WI38 (cell line): ENCODE measurements at regions not wholly inside any gene's neighbourhood (a gene's known extent, or its start where the extent isn't known, plus 50 kb on each side); places are given as distances from the start of the nearest gene placed in this dataset.

Experiments used
- H3K4me3 ChIP-seq: 2 replicates; pipeline ENCODE4 v1.5.1; 2011; ENCODE audit warnings: low read depth, mild to moderate bottlenecking, control low read depth, low read length
- TF ChIP-seq, protein P1 (sequence below): IDR thresholded peaks from 2 replicates; pipeline ENCODE4 v1.5.1; 2012; ENCODE audit warnings: low read depth, mild to moderate bottlenecking, control low read depth, low read length

DNA sequence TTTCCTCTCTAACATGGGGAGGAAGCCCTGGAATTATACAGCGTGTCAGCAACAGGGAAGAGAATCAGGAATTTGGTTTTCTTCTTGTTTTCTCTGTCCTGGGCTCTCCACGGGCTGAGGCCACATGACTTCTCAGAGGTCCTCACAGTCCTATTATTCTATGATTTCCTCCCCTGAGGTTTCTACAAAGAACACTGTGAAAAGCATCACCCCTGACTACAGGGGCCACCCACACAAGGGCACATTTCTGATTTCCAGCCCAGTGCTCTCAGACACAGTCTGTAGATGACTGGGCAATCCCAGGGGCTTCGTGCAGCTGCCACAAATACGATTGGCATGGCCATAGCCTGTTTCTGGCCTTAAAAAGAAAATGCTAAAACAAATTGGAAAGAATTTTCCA, 284.9 kb downstream of the CEMIP2 start:
- no peak overlapping the region for H3K4me3 ChIP-seq
- TF ChIP-seq, protein P1, sequence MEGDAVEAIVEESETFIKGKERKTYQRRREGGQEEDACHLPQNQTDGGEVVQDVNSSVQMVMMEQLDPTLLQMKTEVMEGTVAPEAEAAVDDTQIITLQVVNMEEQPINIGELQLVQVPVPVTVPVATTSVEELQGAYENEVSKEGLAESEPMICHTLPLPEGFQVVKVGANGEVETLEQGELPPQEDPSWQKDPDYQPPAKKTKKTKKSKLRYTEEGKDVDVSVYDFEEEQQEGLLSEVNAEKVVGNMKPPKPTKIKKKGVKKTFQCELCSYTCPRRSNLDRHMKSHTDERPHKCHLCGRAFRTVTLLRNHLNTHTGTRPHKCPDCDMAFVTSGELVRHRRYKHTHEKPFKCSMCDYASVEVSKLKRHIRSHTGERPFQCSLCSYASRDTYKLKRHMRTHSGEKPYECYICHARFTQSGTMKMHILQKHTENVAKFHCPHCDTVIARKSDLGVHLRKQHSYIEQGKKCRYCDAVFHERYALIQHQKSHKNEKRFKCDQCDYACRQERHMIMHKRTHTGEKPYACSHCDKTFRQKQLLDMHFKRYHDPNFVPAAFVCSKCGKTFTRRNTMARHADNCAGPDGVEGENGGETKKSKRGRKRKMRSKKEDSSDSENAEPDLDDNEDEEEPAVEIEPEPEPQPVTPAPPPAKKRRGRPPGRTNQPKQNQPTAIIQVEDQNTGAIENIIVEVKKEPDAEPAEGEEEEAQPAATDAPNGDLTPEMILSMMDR, result no peak

DNA sequence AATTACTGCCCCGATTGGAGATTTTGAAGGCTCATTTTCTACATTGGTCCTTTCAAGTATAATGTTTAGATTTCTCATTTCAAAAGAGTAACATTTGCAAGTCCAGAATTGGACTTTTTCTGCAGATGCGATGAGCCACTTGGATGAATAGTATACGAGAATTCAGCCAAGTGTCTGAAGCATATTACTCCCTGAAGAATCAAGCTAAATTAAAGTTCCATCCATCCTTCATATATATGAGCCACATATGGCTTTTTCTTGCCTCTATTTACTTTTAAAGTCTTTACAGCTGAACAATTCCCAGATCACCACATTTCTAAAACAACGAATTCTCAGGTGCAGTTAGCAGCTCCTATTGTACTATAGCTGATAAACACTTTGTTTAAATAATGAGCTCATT, 288.7 kb downstream of the CEMIP2 start:
- H3K4me3 ChIP-seq, result no peak overlapping the region

DNA sequence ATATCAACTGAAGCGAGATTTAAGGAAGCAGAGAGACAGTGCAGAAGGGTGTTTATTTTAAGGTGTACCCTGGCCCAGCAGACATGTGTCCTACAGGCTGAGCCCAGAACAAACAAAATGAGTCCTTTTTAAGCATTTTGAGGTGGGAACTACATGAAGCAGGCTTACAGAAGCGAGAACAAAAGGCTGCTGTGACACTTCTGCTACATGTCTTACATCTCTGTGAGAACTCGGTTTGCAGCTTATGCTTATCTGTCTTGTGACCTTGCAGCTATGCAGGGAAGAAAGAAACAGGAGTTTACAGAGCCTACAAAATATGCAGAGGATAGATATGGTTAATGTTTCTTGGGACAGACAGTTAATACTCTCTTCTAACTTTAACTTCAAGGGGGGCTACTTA, 295.9 kb downstream of the CEMIP2 start:
- TF ChIP-seq, protein P1, result no peak
- H3K4me3 ChIP-seq, result no peak overlapping the region

More for the DNA sequence above, 288.7 kb downstream of the CEMIP2 start:
- TF ChIP-seq, protein P1, result no peak

DNA sequence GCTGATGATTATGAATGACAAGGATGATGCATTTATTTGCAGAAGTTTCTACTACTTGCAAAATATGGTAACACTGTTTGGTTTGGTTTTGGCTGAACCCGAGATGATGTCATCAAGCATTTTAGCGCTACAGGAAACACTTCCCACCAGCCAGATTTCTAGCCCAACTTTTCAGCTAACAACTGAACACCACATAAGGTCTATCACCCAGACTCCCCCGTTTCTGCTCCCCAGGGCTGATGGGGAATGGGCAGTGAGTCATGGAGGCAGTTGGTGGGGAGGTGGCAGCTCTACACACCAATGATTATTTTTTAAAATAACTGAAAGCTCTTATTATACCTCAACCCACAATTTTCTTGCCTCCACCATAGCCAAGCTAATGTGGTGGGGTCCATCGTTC, 302.9 kb downstream of the CEMIP2 start:
- TF ChIP-seq, protein P1, result no peak
- no peak overlapping the region for H3K4me3 ChIP-seq

DNA sequence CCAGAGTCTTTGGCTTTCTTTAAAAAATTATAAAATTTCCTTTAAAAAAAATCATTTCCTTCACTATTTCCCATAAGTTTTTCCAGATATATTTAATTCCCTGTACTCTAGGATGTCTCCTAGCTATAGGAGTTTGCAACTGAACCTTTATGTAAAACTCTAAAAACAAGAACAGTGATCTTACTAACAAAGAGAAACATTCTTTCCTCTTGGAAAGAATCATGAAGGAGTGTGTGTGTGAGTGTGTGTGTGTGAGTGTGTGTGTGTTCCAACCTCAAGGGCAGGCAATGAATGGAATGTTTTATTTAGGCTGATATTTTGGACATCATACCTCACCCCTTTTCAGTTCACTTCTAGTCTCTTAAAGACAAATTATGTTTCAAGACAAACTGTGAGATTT, 309.2 kb downstream of the CEMIP2 start:
- TF ChIP-seq, protein P1, result no peak

DNA sequence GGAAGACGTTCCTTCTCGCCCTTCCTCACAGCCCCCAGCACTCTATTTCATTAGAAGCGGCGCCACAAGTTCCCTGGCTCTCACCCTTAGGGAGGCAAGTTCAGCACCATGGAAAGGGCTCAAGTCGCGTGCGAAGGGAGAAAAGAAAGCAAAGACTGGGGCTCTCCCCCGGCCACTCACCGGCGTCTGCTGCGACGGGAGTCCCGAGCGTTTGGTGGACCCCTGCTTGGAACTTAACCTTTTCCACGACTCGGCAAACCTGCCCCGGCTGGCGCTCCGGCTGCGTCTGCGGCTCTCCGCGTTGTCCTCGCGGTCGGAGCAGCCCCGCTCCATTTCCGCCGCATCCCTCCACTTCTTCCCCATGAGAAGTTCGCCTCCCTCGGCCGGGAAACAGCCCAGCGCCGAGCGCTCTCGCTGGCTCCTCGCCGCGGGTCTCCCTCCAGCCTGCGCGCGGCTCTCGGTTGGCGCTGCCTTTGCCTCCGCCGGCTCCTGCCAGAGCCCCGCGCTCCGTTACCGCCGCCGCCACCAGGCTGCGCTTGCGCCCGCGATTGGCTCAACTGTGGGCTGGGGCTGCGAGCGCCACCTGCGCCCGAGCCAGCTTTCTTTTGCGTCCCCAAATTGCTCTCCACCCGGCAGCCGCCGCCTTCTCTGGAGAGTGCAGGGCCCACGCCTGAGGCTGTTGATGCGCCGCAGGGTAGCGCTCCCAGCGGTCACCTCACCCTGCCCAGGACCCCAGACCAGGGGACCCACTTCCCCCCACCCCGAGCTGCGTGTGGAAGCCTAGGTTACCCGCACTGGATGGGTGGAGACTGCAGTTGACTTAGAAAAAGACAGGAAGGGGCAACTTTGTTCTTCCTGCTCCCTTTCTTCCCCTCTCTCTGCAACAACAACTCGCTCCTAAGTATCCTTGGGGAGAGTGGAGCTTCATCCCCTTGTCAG, 321.6 kb downstream of the CEMIP2 start:
- TF ChIP-seq, protein P1, result no peak
- peak overlapping the region; percentile 20; the same call in 1 of the 2 replicates for H3K4me3 ChIP-seq

More for the DNA sequence above, 309.2 kb downstream of the CEMIP2 start:
- H3K4me3 ChIP-seq, result no peak overlapping the region

DNA sequence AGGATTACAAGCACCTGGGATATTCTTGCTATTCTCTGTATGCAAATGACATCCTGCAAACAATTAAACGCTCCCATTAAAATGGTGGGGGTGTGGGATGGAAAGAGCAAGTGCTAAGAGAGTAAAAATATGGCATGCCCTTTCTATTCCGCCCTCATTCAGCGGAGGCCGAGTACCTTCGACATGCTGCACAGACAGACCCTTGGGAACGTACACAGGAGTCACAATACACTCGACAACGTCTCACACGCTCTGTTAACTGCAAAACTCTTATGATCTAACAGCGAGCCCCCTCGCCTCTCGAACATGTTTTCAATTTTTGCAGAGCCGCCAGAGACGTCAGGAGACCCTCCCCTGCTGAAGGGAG, 322.2 kb downstream of the CEMIP2 start:
- TF ChIP-seq, protein P1, result no peak

More for the DNA sequence above, 322.2 kb downstream of the CEMIP2 start:
- H3K4me3 ChIP-seq, result no peak overlapping the region
